HG03135 (cell line): ENCODE measurements at regions not wholly inside any gene's neighbourhood (a gene's known extent, or its start where the extent isn't known, plus 50 kb on each side); places are given as distances from the start of the nearest gene placed in this dataset.

Experiments
- ATAC-seq: cut with Tn5 transposase; IDR thresholded peaks from one replicate; pipeline ENCODE4 v1.9.1; 2021; ENCODE audit warnings: mild to moderate bottlenecking, moderate library complexity; ENCODE audit not compliant: unreplicated experiment

DNA sequence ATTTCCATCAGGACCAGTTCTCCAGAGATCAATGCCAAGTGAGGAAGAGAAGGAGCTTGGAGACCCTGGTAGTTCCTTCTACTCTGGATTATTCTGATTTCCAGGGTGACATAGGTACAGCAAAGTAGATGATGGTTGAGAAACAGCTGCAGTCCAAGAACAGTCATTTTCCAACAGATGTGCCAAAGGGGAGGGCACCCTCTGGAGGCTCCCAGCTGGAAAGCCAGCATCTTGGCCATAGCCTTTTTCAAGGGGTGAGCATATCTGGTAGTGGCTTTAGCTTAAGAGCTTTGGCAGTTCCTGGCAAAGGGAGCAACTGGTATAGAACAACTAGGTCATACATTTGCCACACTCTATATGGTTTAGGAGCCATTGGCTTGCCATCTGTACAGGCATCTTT lies 492.7 kb downstream of the RASEF start:
- ATAC-seq, result no peak

DNA sequence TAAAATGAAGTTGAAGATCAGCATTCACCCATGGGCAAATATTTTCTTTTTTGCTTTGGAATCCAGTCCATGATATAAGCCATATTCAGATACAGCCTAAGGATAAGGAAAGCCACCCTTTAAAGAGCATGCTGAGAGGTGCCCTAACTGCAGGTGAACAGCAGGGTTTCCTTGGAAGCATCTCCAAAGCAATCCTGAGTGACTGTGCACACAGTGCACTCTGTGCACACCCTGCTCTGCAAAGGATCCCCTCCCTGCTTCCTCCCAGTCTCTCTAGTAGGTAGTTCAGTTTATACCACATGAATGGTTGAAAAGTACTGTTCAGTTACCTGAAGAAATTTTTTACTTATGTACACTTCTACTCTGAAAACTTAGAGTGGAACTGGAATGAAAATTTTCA lies 491.4 kb downstream of the RASEF start:
- ATAC-seq, result no peak

DNA sequence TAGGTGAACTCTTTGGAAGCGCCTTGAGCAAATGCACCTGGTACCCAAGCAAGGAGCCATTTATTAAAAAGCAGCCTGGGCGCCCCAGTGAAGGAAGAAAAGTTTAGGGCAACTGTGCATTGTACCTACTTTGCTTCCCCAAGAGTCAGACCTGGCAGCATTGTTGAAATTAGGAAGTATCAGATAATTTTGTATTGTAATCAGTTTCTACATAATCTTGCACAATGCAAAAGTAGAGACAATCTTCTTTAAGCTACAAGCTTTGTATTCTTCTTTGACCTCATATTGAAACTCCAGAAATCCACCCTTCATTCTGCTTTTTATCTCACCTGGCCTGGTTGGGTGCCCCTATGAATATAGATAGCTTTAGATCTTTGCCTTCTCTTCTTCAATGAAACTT lies 490.8 kb downstream of the RASEF start:
- ATAC-seq, result no peak

DNA sequence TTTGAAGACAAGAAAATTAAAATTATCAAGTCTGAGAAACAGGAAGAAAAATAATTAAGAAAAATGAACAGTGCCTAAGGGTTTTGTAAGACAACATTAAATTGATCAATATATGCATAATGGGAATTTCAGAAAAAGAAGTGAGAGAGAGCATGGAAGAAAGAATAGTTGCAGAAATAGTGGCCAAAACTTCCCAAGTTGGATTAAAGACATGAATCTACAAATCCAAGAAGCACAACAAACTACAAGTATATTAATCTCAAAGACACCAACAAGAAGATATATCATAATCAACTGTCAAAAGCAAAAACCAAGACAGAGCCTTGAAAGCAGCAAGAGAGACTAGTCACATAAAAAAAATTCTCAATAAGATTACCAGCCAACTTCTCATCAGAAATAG lies 488.0 kb downstream of the RASEF start:
- ATAC-seq, result no peak

DNA sequence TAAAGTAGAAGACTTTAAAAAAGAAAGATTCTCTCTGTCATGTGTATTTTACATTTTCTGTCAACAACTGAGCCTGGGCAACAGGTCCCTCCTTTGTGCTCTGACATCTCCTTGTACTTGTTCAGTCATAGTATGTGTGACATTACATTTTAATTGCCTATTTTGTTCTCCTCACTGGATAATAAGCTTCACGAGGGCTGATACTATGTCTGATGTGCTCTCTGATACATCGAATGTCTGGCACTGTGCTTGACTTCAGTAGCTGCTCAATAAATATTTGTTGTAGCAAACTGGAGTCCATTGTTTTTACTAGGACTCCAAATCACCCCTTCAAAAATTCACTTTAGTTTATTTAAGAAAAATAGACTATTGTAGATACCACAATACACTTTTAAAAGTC lies 482.0 kb downstream of the RASEF start:
- ATAC-seq, result no peak

DNA sequence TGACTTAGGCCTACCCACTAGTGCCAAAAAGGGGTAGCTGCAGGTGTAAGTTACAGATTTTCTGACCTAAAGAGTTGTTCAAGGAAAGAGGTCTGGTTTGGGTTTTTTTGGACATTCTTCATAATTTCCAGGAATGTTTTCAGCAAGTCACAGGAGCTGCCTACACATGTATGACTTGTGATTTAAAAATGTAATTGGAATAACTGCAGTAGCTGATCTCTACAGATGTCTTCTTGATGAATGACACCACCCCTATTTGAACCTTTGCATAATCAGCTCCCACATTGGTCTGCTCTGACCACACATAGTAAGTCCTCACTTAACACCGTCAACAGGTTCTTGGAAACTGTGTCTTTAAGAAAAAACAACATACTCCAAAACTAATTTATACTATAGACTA lies 481.4 kb downstream of the RASEF start:
- ATAC-seq, result no peak

DNA sequence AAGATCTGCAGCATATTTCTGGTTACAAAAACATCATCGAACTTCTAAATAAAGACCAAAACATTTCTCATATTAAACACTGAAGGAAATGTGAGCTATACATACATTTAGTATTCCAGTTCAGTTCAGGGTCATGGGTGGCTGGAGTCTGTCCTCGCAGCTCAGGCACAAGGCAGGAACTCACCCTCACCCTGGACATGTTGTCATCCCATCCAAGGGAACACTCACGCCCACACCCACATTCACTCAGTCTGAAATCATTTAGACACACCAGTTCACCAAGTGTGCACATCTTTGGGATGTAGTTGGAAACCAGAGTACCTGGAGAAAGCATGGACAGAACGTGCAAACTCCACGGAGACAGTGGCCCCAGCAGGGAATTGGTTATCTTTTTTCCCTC lies 481.0 kb downstream of the RASEF start:
- ATAC-seq, result no peak

DNA sequence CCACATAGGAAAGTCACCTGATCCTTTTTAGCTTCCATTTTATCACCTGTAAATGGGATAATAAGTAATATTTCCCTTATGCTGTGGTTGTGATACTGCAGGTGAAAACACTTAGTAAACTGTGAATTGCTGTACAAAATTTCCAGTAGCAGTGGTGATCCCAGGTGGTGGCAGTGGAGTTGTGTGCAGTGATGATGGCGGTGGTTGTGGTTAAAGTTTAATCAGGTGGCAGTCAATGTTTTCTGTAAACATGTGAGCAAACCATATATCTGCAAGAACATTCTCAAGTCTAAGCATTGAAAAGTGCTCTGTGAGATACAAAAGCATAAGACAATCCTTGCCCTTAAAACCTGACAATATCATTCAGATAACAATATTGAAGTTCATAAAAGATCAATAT lies 480.2 kb downstream of the RASEF start:
- no peak for ATAC-seq

DNA sequence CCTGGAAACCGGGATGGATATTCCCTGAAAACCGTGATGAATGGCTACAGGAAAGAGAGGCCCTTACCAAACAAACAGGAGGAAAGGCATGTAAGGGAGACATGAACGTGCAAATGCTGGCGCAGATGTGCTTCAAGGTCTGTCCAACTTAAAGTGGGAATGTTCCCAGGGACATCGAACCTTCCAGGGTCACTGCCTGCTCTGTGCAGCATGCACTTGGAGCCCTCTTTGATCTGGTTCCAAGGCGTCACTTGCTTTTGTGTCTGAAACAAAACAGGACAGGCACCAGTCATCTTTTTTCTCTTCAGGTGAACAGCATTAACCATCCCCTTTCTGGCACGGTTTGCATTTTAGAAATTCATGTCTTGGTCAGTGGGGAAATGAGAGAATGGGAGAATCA lies 479.4 kb downstream of the RASEF start:
- no peak for ATAC-seq

DNA sequence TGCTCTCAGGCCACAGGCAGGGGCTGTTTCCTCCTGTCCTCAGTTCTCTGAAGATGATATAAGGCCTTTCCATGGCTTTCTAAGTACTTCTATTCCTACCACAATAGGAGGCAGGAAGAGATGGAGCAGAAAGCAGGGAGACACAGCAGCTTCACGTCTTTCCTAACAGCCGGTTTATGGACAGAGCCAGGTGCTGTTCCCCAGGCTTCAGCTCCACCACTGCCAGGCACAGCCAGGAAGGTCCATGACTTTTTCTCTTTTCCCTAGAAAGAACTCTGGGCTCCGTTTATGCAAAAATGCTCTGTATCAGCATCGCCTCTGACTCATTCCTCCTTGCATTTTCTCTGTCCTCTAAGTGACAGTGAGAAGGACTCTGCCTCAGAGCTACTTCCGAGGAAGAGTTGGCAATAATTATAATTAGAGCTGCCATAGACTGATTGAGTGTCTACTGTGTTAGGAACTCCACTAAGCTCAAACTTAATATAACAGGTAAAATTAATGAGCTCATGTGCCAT lies 478.5 kb downstream of the RASEF start:
- no peak for ATAC-seq

DNA sequence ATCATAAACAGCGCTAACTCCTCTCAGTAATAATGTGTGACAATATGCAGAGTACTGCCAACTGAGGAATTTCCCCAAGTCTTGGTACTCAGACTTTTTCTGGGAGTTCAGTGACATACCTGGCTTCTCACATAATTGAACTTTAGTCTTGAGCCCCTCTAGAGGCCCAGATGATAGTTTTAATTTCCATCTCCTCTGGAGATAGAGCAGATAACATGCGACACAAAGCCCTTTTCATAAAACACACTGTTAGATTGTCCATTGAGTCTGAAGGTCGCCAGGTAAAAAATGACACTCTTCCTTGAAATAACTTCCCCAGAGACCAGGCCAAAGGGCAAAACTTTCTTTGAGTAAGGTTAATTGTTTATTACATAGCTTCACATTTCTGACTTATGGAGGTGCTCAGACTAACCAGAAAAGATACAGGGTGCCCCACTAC lies 476.0 kb downstream of the RASEF start:
- ATAC-seq, result no peak

DNA sequence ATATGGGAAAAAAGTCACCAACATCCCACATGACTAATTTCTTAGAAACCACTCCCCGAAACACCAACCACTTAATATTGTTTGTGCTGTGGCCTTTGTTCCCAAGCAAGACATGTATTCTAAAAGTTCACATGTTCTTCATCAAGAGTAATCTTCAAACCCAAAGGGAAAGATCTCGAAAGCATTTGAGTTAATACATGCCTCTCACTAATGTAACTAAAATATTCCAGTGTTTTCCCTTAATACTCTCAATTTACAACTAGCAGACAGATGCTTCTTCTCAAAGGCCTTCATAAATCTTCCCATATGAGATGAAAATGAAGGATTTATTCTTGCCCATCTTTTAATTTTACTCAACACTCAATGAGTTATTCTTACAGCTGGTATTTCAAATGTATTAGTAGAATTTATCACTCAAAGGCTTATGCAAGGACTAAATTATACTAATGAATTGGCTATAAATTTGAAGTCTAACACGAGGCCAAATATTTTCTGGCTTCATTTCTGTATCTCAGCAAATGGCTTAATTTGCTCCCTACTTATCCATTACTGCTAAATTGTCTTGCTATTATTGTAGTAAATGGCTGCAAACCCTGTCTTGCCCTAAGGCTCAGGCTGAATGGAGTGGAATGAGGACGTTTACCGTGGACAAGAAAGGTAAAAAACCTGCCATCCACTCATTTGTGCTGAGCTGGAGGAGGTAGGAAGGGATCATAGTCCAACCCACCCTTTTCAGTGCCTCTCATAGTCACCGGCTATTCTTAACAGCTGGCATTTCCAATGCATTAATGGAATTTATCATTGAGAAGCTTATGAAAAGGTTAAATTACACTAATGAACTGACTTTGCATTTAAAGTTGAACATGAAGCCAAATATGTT lies 474.4 kb downstream of the RASEF start:
- no peak for ATAC-seq

DNA sequence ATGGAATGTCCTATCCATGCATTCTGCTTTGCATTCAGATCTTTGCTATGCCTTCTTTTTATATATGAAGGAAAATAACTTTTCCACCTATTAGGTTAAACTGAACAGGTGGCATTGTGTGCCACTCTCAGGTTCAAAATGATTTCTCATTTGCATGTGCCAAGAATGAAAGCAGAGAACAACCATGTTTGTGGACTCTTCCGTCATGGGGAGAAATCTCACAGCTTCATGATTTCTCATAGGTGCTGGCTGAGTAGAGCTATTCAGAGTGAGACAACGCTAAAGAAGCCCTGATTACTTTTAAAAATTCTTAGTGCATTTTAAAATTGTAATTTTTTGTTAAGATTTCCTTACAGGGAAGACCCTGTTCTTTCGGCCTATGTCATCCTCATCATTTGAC lies 472.1 kb downstream of the RASEF start:
- ATAC-seq, result no peak

DNA sequence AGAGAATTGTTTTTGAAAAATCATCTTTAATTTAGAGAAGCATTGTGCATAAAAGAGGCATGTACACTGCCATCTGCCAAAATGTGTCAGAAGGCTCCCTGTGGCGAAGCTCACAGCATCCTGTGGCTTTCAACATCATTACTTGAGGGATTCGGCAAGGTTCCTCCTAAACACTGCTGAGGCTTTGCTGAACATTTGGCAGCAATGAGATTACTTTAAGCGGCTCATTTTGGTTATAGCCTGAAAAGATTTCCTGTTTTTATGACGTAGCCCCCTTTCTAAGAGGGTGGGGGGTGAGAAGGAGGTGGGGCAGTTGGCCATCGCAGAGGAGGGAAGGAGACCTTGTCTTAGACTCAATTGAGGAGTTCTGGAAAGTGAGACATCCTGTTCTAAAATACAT lies 469.4 kb downstream of the RASEF start:
- no peak for ATAC-seq

DNA sequence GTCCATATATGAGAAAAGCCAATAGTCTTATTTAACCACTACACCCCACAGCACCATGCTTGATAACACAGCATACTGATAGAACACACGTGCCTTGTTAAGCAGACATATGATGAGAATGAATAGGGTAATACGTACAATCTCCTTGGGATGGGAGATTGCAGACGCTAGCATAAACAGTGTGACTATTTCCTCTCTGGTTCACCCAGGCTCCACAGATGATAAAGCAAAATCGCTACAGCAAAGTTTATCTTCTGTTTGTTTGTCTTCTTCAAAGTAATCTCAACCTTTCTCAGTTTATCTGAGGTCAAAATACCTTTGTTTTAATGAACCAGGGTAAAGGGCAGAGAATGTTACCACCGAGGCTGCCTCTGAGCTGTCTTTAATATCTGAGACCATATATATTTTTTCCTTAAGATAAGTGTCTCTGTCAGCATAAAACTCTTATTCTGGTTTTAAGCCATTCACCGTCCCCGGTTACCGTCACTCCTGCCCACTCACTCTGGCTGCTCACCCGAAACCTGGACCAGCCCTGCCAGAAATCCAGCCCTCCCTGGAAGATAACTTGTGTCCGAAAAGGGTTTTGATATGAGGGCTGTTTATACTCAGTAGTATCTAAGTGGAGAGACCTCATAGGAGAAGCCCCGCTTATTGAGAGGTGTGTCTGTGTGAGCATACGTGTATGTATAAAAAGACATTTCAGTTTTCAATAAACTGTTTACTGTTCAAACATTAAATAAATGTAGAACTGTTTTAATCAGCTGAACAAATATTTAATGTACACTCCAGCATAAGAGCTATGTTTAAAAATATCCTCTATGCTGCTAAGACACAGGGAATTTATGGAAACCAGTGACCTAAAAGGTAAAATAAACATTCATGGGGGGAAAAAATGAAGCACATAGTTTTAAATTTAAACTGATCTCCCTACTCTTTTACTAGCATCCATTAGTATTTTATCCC lies 465.4 kb downstream of the RASEF start:
- ATAC-seq, result no peak

DNA sequence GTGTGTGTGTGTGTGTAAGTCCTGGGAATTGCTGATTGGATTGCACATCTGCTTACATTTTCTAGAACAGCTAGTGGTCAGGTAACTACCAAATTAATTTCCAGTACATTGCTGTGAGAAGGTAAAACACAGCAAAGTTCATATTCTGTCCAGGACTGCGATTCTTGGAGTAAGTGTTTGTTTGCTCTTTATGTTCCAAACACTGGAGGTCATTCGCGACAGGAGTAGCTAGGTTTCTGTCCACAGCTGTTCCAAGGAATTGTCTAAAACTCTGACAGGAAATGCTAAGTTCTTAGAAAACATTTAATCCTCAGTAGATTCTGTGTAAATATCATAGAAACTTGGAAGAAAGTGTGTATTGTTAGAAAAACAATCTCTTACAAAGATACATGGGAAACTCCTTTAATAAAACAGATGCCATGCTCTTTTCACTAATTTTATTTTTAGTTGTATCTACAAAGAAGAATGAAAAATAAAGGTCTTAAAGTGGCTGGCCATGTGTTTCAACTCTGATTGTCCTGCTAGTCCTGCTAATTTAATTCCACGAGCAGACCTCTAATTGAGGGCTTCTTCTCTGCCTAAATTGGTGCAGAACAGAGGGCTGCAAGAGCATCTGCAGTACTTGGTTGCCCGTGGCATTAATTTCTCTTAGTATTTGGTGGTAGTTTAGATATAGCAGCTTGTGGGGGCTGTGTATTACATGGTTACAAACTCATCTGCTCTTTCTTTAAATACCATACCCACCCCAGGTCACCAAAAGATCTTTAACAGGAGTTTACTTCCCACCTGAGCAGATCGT lies 464.5 kb downstream of the RASEF start:
- ATAC-seq, result no peak

DNA sequence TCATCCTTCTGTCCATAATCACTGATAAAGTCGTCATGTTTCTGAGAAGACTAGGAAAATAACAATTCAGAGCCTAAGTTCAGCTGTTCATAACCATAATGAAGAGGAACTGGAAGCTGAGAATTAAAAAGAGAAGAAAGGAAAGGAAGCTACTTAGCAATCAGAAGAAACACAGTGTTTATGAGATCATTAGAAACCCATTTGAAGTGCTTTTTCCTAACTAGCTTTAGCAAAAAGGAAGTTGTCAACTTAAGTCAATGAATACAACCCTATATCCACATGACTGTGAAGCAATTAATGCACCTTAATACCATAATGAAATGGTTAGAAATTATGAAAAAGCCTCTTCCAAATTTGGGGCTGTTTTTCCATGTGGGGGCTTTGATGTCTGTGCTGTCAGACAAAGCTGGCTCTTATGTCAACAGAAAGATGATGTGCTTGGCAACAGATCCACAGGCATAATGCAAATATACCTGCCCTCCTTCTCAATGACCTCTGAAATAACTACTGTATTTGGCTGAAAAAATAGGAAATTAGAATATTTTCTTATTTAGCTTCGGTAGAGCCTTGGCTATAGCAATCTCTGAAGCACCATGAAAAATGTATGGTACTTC lies 463.5 kb downstream of the RASEF start:
- ATAC-seq, result no peak

DNA sequence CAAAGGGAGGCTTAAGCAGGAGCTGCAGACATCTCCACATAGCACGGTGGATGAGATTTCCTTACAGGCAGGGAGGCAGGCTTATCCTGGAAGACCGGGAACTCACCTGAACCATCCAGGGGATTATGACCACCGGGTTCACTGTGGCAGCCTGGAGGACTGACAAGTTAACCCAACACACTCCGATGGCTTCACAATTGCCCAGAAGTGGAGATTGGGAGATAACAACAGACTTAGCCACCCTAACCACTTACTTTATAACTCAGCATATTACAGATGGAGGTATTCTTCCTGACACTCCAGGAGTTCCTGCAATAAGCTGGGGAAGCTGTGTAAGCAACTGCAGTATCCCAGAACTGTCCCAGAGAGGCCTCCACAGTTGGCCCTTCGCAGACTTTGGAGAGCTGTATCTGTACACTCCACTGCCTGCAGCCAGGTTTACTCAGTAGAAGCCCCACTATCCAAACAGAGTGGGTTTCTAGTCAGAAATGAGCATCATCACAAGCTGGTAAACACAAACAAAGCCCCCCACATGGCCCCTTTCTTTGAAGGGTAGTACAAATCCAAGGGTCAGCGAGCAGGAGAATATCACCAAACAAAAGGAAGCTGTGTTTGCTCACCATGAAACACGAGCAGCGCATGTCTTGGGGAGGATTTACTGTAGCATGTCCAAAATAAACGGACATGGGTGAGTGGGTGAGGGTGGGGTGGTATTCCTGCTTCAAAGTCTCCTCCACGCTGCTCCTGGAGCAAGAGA lies 462.2 kb downstream of the RASEF start:
- no peak for ATAC-seq

DNA sequence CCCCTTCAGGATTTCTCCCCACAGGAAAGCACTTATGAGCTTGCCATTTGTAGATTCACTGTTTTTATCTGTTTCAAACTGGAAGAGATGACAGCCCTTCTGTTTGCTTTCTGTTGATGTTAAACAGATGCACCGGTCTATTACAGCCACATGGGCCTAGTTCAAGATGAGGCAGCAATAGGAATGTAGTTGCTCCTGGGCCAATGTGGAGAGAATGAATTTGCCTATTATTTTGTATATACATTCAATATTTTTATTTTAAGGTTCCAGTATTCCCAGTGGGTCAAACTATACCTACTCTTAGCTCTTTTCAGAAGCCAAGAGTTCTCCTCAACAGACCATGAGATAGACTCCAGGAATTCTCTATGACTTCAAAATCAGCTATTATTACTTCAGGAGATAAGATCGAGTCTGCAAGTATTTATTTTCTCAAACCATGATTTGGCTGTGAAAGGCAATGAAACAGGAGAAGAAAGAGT lies 461.6 kb downstream of the RASEF start:
- ATAC-seq, result no peak
